NK-92 treated with Interleukin-12 subunit alpha and Interleukin-12 subunit beta, amount 100 ng/mL, for 24 hours (cell line): ENCODE measurements at regions not wholly inside any gene's neighbourhood (a gene's known extent, or its start where the extent isn't known, plus 50 kb on each side); places are given as distances from the start of the nearest gene placed in this dataset.

Experiments
- DNase-seq: peaks from one replicate; lab custom pipeline; 2025; lab: John Stamatoyannopoulos, UW

DNA sequence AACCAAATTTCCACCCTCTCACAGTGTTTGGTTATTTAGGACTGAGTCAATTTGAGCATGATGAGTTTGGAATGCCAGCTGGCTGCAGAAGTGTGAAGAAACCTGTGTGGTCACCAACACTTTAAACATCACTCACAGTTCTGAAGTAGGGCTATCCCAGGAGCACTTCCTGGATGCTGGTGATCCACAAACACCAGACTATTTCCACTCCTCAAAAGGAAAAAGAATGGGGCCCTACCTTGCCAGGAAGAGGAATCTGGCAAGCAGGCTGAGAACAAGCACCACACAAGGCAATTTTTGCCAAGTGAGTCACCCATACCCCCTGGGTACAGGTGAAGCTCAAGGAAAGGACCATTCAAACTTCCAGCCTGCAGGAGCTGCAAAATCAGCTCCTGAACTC is 294.2 kb upstream of the PTGER4 start:
- no peak for DNase-seq

DNA sequence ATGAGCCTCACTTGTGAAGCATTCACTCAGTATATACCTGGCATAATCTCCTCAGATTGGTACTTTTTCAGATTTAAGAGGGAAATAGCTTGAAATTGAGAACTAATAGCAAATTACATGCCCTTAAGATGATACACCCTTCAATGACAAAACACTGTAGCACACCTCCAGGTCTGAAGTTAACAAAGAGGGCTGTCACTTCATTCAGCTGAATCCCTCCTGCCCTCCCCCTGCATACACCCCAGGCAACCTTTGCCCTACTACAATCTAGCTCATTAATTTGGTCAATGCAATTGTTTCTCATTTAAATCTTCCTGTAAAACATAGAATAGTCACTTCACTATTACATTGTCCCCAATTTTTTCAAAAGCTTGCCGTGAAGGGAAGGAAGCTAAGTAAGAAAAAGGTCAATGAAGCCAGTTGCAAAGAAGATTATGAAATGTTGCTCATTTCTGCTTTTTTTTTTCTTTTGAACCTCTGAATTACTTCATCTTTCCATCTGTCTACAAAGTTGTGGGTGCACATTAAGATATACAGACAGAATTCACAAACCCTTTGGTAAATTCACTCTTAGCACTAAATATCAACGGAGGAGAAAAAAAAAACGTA is 294.8 kb upstream of the PTGER4 start:
- no peak for DNase-seq

DNA sequence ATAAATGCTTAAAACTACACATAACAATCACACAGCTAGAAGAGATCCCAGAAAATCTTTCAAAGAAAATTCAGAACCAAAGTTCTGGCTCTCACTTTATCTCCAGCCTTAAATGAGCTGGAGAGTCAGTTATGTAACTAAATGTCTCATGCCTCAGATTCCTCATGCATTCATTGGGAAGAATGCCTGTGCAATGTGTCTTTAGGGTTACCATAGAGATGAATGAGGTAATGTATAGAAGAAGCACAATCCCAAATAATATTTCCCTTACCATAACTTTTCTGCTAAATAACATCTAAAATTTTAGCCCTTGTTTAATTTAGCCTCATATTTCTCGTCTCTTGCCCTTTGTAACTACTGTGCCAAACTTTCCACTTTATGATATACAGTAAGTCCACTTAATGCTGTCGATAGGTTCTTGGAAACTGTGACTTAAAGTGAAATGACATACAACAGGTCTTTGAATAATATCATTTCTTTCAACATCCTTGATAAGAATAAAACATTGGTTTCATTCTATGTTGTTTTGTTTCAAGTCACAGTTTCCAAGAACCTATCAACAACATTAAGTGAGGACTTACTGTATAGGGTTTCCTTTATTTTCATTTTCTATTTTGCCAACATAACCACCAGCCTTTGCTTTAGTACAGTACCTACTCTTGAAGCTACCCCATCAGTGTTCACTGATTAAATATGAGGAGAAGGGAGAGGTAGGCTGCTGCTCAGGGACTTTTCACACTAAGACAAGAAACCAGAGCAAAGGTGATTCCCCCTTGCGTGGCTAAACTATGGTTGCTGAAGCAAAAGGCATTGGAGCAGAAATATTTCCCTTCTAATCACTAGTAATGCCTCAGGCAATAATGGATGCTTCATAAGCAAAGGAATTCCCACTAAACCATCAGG is 295.7 kb upstream of the PTGER4 start:
- no peak for DNase-seq

DNA sequence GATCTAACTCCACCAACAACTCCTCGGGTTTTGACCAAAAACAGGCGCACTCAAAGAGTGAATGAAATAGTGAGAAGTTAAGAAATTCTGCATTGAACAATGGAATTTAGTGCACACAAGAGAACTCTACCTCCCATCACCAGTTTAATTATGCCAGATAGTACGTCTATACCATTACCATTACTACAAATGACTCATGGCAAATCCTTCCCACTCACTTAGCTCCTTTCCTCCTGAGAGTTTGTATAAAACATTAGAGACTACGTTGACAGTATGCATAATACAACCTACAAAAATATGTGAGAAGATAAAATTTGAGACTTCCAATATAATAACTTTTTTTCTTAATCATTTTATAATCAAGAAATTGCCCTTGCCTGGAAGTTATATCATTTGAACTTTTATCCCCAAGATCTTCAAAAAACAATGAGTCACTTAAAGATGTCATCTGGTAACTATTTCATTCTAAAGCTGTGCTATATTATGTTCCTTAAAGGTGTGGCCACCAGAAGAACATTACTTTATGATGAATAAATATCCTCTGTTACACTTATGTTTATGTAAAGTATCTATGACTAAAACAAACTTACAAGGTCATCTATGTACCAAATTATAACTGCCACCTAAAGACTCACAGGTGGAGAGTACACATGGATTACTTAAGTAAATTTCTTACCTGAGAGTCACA is 297.9 kb upstream of the PTGER4 start:
- no peak for DNase-seq

DNA sequence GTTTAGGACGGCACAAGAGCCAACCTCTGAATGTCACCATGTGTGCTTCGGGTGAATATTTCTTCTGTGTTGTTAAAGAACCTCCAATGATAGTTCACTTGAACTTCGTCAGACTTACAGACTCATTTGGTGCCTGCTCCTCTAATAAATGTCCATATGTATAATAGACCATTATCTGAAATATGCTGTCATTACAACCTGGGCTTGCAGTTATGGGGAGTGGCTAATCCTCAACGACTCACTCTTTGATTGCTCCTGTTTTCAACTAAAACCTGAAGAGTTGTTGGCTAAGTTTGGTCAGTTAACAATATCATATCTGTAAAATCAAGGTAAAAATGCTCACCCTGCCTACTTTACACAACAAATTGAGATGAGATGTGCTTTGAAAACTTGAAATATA is 298.7 kb upstream of the PTGER4 start:
- no peak for DNase-seq

DNA sequence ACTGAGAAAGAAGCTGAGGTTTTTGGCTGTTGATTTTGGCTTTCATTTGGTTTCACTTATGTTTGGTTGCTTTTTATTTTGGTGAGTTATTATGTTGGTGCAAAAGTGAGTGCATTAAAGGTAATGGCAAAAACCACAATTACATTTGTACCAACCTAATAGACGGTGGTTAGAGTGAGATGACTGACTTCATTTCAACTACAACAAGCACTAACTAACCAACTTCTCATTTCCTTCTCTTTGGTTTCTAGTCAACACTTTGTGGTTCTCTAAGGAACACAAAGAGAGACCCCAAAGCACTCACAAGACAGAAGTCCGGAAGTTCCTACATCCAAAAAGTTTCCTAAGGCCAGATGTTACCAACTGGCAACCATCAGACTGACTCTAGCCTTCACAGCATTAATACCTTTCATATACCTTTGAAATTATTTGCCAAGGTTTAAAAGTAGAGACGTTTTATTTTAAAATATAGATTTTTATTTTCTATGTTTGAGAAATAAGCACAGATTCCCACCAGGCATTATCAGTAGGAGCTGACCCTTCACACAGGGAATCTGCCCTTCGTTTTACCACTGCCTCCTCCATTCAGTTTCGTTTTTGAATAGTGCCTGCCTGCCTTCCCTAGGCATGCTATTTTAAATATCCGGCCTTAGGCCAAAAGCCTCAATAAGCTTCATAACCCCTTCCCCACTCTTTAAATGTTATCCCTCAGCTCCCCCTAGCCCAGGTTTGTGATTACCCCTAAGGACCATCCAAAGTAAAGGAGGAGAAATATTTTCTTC is 301.1 kb upstream of the PTGER4 start:
- DNase-seq = no peak

DNA sequence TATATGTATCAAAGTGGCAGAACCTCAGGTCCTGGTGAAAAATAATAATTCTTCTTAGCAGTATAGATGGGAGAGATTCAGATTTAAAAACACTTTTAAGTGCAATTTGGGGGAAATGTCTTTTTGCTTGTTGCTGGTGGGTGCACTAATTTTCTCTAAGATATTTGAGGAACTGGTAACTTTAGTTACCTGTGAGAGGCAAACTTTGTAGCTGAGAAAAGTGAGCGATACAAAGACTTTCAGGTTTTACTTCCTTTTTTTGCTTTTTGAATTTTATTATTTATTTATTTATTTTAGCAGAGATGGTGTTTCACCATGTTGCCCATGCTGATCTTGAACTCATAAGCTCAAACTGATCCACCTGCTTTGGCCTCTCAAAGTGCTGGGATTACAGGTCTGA is 303.1 kb upstream of the PTGER4 start:
- DNase-seq = no peak

DNA sequence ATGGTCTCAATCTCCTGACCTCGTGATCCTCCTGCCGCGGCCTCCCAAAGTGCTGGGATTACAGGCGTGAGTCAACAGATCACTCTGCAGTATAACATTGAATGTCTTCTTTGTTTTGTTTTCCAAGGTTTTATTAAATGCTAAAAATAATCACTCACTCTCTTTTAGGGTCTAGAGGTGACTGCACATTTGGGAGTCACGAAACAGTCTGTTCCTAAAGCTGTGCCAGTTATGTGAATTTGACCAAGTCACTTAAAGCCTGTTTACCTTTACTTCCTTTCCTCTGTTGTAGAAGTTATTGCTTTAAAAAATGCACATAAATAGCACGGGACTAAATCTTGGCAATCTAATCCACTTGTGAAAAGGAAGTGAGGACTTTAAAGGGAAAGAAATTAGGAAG is 304.9 kb upstream of the PTGER4 start:
- DNase-seq = no peak

DNA sequence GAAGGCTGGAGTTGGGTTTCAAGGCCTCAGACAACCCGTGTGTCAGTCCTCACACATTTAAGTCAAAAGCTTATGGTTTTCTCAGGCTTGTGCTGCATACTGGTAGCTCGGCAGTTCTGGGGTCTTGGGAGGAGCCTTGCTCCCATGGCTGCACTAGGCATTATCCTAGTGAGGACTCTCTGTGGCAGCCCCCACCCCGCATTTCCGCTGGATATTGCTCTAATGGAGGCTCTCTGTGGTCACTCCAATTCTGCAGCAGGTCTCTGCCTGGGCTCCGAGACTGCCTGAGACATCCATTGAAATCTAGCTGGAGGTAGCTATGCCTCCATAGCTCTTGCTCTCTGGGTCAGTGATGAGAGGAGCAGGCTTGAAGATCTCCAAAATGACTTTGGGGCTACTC is 311.5 kb upstream of the PTGER4 start:
- no peak for DNase-seq

DNA sequence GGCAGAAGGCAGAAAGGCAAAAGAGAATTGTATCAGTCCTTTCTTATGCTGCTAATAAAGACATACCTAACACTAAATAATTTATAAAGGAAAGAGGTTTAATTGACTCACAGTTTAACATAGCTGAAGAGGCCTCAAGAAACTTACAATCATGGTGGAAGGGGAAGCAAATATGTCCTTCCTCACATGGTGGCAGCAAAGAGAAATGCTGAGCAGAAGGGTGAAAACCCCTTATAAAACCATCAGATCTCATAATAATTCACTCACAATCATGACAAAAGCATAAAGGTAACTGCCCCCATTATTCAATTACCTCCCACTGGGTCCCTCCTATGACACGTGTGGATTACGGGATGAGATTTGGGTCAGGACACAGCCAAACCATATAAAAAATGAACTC is 312.5 kb upstream of the PTGER4 start:
- no peak for DNase-seq

DNA sequence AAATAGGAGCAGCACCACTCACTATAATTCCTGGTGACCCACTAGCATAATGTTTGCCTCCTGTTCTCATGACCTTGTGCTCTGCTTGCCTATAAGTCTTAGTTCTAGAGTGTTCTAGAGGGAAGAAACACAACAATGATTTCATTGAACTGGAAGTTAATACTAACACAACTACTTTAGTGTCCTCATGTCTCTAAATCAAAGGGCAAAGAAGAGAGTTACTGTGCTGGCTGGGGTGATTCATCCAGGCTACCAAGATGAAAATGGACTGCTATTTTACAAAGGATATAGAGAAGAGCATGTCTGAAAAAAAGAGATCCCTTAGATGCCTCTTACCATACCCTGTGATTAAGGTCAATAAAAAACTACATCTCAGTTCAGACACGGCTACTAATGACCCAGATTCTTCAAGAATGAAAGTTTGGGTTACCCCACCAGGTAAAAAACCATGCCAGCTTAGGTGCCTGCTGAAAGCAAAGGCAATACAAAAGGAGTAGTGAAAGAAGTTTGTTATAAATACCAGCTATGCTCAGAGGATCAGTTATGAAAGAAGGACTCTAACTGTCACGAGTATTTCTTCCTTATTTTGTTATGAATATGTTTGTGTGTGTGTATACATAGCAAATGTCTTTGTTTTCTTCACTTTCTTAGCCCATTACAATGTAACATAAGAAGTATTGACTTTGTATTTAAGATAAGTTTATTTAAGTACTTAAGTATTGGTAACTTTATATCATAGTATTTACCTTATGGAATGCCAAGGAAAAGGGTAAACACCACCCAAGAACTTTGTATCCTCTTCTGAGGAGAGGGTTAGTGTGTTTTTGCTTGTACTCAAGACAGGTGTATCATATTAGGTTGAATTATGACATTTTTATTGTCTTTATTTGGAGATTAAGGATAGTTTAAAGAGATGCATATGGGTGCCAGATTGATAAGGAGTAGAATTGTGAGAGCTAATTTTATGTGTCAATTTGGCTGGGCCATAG is 314.1 kb upstream of the PTGER4 start:
- no peak for DNase-seq

DNA sequence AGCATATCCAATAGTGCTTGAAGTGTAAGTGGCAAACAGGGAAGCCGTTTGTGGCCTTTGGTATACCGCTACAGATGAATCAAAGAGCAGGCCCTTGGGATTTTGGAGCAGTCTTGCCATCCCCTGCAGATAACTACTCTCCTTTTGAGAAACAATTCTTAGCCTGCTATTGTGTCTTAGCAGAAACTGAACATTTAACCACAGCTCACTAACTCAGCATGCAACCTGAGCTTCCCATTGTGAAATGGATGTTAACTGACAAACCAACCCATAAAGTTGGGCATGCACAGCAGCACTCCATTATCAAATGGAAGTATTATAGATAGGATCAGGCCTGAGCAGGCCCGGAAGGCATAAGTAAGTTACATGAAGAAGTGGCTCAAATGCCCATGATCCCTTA is 315.3 kb upstream of the PTGER4 start:
- DNase-seq = no peak

DNA sequence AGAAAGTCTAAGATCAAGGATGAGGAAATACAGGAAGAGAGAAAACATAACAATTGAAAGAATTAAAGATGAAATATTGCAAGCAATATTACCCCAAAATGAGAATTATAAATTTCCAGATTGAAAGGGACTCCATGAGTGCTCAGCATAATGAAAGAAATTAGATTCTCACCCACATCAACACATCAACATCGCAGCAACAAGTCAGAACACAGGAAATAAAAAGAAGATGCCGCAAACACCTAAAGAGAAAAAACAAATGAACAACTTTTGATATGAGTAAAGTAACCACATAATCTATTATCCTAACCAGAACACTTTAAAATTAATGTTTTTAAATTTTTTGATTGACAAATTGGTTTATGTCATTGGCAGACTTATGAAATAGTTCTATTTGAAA is 318.3 kb upstream of the PTGER4 start:
- DNase-seq = no peak

DNA sequence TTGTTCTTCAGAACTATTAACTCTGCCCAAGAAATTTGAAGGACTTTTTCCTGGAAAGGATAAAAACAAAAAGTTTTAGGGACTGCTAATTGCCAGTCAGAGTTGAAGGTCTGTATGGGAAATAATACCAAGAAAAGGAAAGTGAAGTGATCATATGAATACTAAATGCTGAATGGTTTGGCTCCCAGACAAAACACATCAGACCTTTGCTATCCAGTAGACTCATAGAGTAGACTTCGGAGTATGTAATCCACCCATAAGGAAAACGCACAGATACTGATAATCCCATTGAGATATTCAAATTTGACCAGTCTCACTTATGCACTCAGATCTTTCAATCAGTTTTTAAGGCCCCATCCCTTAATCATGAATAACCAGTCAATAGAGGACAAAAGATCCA is 319.0 kb upstream of the PTGER4 start:
- no peak for DNase-seq

DNA sequence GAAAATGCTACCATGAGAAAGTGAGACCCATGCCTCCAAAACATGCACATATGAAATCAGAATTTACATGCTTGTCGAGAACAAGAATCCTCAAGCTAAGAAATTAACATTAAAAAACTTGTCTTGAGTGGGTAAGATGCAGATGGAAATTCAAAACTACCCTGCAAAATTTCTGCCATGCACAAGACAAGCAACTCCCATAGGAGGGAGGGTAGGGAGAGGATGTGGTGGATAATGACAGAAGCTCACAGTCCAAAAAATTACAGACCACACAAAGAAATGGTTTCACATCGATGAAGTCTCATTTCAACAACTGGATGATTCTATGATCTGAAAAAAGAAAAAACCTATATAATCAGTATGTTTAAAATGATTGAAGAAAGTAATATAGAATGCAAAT is 319.9 kb upstream of the PTGER4 start:
- DNase-seq = no peak

DNA sequence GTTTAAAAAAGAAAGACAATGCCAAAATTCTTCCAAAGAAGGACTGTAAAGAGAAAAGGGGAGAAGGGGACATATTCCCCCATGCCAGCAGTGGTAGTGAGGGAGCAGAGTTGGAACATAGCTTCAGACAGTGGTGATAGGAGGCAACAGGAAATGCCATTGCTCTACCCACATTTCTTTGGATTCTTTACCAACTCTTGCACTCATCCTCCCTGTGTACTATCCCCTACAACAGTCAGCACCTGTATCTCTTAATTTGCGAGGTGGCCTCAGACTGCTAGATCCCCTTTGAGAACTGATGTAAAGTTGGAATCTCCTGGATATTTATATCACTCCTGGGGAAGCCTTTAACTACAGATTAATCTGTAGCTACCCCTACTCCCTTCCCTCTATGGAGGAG is 320.6 kb upstream of the PTGER4 start:
- no peak for DNase-seq

DNA sequence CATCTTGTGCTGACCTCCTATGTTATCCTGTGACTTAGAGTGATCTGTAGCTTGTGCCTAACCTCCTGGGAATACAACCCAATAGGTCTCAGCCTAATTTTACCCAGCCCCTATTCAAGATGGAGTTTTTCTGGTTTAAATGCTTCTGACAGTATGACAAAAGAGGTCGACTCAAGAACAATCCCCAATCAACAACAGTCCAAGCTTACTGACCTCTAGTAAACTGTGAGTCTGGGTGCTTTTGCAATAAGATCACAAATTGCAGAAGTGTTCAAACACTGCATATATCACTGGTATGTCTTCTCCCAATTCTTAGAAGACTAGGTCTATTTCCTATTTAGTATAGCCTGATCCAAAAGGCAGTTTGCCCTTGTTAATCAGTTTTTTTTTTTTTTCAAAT is 323.5 kb upstream of the PTGER4 start:
- no peak for DNase-seq

DNA sequence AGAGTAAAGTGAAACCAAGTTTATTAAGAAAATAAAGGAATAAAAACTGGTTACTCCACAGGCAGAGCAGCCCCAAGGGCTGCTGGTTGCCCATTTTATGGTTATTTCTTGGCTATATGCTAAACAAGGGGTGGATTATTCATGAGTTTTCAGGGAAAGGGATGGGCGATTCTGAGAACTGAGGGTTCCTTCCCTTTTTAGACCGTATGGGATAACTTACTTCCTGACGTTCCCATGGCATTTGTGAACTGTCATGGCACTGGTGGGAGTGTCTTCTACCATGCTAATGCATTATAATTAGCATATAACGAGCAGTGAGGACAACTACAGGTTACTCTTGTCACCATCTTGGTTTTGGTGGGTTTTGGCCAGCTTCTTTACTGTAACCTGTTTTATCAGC is 323.9 kb upstream of the PTGER4 start:
- no peak for DNase-seq

DNA sequence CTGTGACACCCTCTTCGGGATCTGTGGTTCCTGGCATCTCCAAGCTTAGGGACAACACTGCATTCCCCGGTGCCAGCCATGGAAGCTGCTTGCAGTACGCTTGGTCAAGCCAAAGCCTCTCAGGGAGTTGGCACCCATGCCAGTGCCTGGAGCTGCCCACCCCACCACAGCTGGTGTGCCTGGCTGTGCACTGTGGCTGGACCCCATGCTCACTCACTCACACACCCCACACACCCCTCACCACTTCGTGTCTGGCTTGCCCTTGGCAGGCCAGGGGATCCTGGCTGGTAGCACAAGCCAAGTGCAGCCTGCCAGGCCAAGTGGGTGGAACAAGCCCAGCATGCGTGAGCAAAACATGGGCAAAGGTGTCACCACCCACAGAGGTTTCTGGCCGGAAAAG is 324.5 kb upstream of the PTGER4 start:
- DNase-seq = no peak

DNA sequence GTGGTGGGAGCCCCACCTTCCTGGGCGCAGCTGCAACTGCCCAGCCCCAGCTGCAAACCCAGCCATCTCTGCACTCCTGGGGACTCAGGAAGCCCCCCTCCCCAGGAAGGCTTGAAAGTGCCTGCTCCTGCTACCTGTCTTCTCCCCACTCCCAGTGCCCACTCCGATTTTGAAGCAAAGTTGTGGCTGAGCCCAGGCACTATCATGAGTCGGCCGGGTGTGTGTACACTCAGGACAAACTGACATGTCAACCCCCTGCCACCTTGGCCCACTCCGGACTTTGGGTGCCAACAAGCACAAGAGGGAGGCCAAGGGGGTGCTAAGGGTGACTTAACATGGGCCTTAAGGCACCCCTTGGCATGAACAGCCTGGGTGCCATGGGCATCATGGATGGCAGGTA is 325.5 kb upstream of the PTGER4 start:
- DNase-seq = no peak

DNA sequence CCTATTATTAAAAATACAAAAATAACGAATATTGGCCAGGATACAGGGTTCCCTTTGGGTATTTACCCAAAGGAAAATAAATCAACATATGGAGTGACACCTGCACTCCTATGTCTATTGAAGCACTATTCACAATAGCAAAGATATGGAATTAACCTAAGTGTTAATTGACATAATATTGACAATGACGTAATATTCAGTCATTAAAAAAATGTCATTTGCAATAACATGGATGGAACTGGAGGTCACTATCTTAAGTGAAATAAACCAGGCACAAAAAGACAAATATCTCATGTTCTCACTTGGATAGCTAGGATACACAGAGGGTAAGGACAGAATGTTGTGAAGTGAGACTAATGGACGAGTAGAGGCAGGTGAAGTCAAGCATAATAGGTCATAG is 326.3 kb upstream of the PTGER4 start:
- no peak for DNase-seq
